ENCODE measurements at regions not wholly inside any gene's neighbourhood (a gene's known extent, or its start where the extent isn't known, plus 50 kb on each side); places are given as distances from the start of the nearest gene placed in this dataset.

DNA sequence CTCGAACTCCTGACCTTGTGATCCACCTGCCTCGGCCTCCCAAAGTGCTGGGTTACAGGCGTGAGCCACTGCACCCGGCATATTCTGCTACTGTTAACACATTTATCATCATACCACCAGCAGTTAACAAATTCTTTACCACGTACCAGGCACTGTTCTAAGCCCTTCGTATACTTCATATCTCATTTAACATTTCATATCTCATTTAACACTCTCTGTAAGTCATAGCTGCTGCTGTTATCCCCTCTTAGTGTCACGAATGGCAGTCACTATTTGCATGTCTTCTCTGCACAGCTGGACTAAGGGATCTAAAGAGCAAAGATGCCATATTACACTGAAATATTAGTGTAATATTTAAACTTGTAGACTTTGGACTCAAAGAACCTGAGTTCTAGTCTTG is 462.5 kb upstream of the DAB1 start:
- Histone ChIP-seq H2AFZ (ENCODE audit: low read depth, low read length, severe bottlenecking) (no peak overlapping the region), H3K27ac (ENCODE audit: low read depth, low read length) (no peak overlapping the region), H3F3A (ENCODE audit: insufficient read depth) (no peaks in the 10 kb centered on the region), H3K9me3 (ENCODE audit: insufficient read depth, low read length) (no peaks in the 10 kb centered on the region), H3K4me2 (ENCODE audit: low read depth, low read length, poor library complexity, severe bottlenecking) (no peak overlapping the region), H4K20me1 (ENCODE audit: low read depth, low read length) (no peaks in the 10 kb centered on the region), H3K9me2 (replicated peaks; ENCODE audit: insufficient read depth, low read length) (no peaks in the 10 kb centered on the region), H3K79me2 (ENCODE audit: insufficient read depth, low read length) (no peaks in the 10 kb centered on the region), H3K36me3 (ENCODE audit: low read length) (no peaks in the 10 kb centered on the region), H3K9ac (ENCODE audit: low read length) (no peak overlapping the region), H3K27me3 (ENCODE audit: low read length) (no peaks in the 10 kb centered on the region), H3K4me3 (ENCODE audit: insufficient read depth, low read length, poor library complexity, severe bottlenecking) (no peak overlapping the region)
- TF ChIP-seq, protein P1, sequence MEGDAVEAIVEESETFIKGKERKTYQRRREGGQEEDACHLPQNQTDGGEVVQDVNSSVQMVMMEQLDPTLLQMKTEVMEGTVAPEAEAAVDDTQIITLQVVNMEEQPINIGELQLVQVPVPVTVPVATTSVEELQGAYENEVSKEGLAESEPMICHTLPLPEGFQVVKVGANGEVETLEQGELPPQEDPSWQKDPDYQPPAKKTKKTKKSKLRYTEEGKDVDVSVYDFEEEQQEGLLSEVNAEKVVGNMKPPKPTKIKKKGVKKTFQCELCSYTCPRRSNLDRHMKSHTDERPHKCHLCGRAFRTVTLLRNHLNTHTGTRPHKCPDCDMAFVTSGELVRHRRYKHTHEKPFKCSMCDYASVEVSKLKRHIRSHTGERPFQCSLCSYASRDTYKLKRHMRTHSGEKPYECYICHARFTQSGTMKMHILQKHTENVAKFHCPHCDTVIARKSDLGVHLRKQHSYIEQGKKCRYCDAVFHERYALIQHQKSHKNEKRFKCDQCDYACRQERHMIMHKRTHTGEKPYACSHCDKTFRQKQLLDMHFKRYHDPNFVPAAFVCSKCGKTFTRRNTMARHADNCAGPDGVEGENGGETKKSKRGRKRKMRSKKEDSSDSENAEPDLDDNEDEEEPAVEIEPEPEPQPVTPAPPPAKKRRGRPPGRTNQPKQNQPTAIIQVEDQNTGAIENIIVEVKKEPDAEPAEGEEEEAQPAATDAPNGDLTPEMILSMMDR (IDR thresholded peaks at IDR 0.05; ENCODE audit: insufficient read depth, low read length, poor library complexity, severe bottlenecking): no peak
- no peak for TF ChIP-seq EZH2phosphoT487 (conservative IDR thresholded peaks at IDR 0.05; ENCODE audit: low read length)

DNA sequence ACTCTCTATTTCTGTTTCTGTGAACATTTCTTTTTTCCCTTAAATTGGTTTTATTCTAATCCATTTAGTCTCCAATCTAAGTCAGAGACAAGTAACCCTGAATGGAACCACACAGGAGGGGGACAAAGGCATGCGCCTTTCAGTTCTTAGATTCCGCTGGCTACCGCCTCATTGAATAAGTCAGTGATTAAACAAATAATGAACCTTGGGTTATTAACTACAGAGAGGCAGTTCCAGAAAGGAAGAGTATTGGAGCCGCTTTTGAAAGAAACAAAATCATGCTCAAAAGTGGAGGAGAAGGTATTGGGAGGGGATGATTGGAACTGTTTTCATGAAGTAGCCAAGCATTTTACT is 459.8 kb upstream of the DAB1 start:
- Histone ChIP-seq H3K9ac (ENCODE audit: low read length) (no peak overlapping the region), H3K4me2 (ENCODE audit: low read depth, low read length, poor library complexity, severe bottlenecking) (no peak overlapping the region), H3K27ac (ENCODE audit: low read depth, low read length) (no peak overlapping the region), H3K27me3 (ENCODE audit: low read length) (no peaks in the 10 kb centered on the region), H3K4me3 (ENCODE audit: insufficient read depth, low read length, poor library complexity, severe bottlenecking) (no peak overlapping the region), H3K9me2 (replicated peaks; ENCODE audit: insufficient read depth, low read length) (no peaks in the 10 kb centered on the region), H3K79me2 (ENCODE audit: insufficient read depth, low read length) (no peaks in the 10 kb centered on the region), H2AFZ (ENCODE audit: low read depth, low read length, severe bottlenecking) (no peak overlapping the region), H3K36me3 (ENCODE audit: low read length) (no peaks in the 10 kb centered on the region), H4K20me1 (ENCODE audit: low read depth, low read length) (no peaks in the 10 kb centered on the region), H3K9me3 (ENCODE audit: insufficient read depth, low read length) (no peaks in the 10 kb centered on the region), H3F3A (ENCODE audit: insufficient read depth) (no peaks in the 10 kb centered on the region)
- TF ChIP-seq, protein P1 (IDR thresholded peaks at IDR 0.05; ENCODE audit: insufficient read depth, low read length, poor library complexity, severe bottlenecking): no peak
- TF ChIP-seq EZH2phosphoT487 (conservative IDR thresholded peaks at IDR 0.05; ENCODE audit: low read length): no peak

DNA sequence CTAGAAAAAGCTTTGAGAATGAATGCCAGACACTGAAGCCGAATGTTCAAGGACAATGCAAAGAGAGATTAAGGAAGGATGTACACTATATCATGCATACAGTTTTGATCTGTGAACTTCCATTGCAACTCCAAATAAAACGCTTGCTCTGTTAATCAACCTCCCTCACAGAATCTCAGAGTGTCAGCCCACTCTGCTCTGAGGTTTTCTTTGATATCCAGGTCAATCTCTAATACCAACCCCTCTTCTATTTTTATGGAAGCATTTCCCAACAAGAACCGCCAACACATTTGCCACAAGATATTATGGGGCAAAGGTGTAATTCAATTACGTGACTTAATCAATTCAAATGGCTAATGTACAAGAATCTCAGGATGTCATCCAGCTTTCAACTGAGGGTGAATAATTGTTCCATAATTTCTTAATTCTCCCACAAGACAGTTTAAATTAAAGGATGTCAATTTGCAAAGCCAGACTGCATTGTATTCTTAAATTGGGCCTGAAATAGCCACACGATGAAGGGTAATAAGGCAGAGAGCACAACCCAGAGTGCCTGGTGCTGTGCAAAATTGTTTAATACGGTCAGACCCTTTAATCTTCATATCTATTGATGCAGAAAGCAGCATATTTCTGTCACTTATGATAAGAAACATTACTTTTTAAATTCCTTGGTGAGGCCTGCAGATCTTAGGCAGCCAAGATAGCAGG is 459.2 kb upstream of the DAB1 start:
- no peak for TF ChIP-seq EZH2phosphoT487 (conservative IDR thresholded peaks at IDR 0.05; ENCODE audit: low read length)
- TF ChIP-seq, protein P1 (IDR thresholded peaks at IDR 0.05; ENCODE audit: insufficient read depth, low read length, poor library complexity, severe bottlenecking): no peak
- Histone ChIP-seq H3K79me2 (ENCODE audit: insufficient read depth, low read length) (no peaks in the 10 kb centered on the region), H4K20me1 (ENCODE audit: low read depth, low read length) (no peaks in the 10 kb centered on the region), H3F3A (ENCODE audit: insufficient read depth) (no peaks in the 10 kb centered on the region), H3K4me2 (ENCODE audit: low read depth, low read length, poor library complexity, severe bottlenecking) (no peak overlapping the region), H3K36me3 (ENCODE audit: low read length) (no peaks in the 10 kb centered on the region), H3K9me2 (replicated peaks; ENCODE audit: insufficient read depth, low read length) (no peaks in the 10 kb centered on the region), H3K27me3 (ENCODE audit: low read length) (no peaks in the 10 kb centered on the region), H3K27ac (ENCODE audit: low read depth, low read length) (no peak overlapping the region), H3K9me3 (ENCODE audit: insufficient read depth, low read length) (no peaks in the 10 kb centered on the region), H3K9ac (ENCODE audit: low read length) (no peak overlapping the region), H3K4me3 (ENCODE audit: insufficient read depth, low read length, poor library complexity, severe bottlenecking) (no peak overlapping the region), H2AFZ (ENCODE audit: low read depth, low read length, severe bottlenecking) (no peak overlapping the region)
